Endothelial cell of umbilical vein (primary cell): ENCODE measurements at regions not wholly inside any gene's neighbourhood (a gene's known extent, or its start where the extent isn't known, plus 50 kb on each side); places are given as distances from the start of the nearest gene placed in this dataset.

Source experiments
- BruUV-seq: library from RNA; stranded (reverse); fragments of 400-500 nt; replicated peaks from 2 replicates; lab custom pipeline; 2021; lab: Mats Ljungman, UMichigan
- CTCF ChIA-PET: fragments of 300-600, 350-600 bp; sonication (Branson Sonifier 250); formaldehyde crosslinking; loops from one replicate; lab custom pipeline; 2021; ENCODE audit warnings: antibody characterized with exemption, inconsistent platforms; lab: Charles Lee
- POLR2A ChIA-PET: fragments of 300-600, 350-600 bp; sonication (Branson Sonifier 250); formaldehyde crosslinking; loops from one replicate; lab custom pipeline; 2021; ENCODE audit warnings: antibody characterized with exemption, inconsistent platforms; lab: Charles Lee
- DNase-seq: peaks from one replicate; pipeline ENCODE4 v3.0.0-alpha.2; 2011; ENCODE audit warnings: low read depth, low spot score
- FAIRE-seq: peaks from 2 replicates; lab custom pipeline; 2011; peaks lifted over from hg19 to GRCh38; lab: Jason Lieb, UNC
- H2AFZ ChIP-seq: 2 replicates; pipeline ENCODE4 v1.6.0; 2012; ENCODE audit warnings: low read depth, low read length, control low read depth, inconsistent platforms
- H3K27ac ChIP-seq: 2 replicates; pipeline ENCODE4 v1.5.1; 2011; ENCODE audit warnings: low read depth, mild to moderate bottlenecking, control low read depth, low read length, moderate library complexity; ENCODE audit not compliant: insufficient read depth
- H3K27me3 ChIP-seq, 2 experiments: 2 replicates each; pipeline versions ENCODE4 v1.6.0 to v1.6.1; 2011; ENCODE audit warnings: low read length in 2 of 2, mixed read lengths in 1 of 2; ENCODE audit not compliant: control insufficient read depth in 2 of 2, insufficient read depth in 2 of 2
- H3K36me3 ChIP-seq, 2 experiments: 2 replicates in 1 of 2; 3 replicates in 1 of 2; pipeline ENCODE4 v1.5.1; 2011; ENCODE audit warnings: low read length in 2 of 2, mild to moderate bottlenecking in 1 of 2, moderate library complexity in 1 of 2; ENCODE audit not compliant: control insufficient read depth in 2 of 2, insufficient read depth in 2 of 2; ENCODE audit errors: extremely low read depth in 1 of 2
- H3K4me1 ChIP-seq: 3 replicates; pipeline ENCODE4 v1.5.1; 2011; ENCODE audit warnings: mild to moderate bottlenecking, low read length; ENCODE audit not compliant: control insufficient read depth, insufficient read depth; ENCODE audit errors: extremely low read depth
- H3K4me2 ChIP-seq: 2 replicates; pipeline ENCODE4 v1.6.1; 2011; ENCODE audit warnings: low read length, control low read depth, mixed read lengths; ENCODE audit not compliant: insufficient read depth
- H3K4me3 ChIP-seq, 3 experiments: fragments of 200-600 bp in 1 of 3; sonication (generic), shearing (Covaris generic) in 1 of 3; replicated peaks in 1 of 3; 2 replicates each; pipeline ENCODE4 v1.5.1; 2011 to 2016; ENCODE audit warnings: control low read depth in 3 of 3, low read length in 3 of 3, mild to moderate bottlenecking in 2 of 3, inconsistent platforms in 1 of 3, low read depth in 1 of 3, moderate library complexity in 1 of 3; ENCODE audit not compliant: insufficient read depth in 1 of 3
- H3K79me2 ChIP-seq: 2 replicates; pipeline ENCODE4 v1.6.0; 2012; ENCODE audit warnings: low read length, inconsistent platforms; ENCODE audit not compliant: control insufficient read depth, insufficient read depth
- H3K9ac ChIP-seq: replicated peaks from 2 replicates; pipeline ENCODE3; 2011; ENCODE audit warnings: low read length, control low read depth; ENCODE audit not compliant: insufficient read depth; ENCODE audit errors: extremely low read depth
- H3K9me1 ChIP-seq: replicated peaks from 3 replicates; pipeline ENCODE4 v1.6.0; 2011; ENCODE audit warnings: mild to moderate bottlenecking, low read length; ENCODE audit not compliant: control insufficient read depth, insufficient read depth; ENCODE audit errors: extremely low read depth
- H3K9me3 ChIP-seq: replicated peaks from 2 replicates; pipeline ENCODE4 v1.5.1; 2012; ENCODE audit warnings: low read length, inconsistent platforms; ENCODE audit not compliant: control insufficient read depth, insufficient read depth
- H4K20me1 ChIP-seq: replicated peaks from 2 replicates; pipeline ENCODE3; 2011; ENCODE audit warnings: mild to moderate bottlenecking, low read length; ENCODE audit not compliant: control insufficient read depth, insufficient read depth; ENCODE audit errors: extremely low read depth
- EZH2 ChIP-seq: IDR thresholded peaks from 2 replicates; pipeline ENCODE4 v1.6.1; 2012; ENCODE audit warnings: borderline replicate concordance, low read depth, mild to moderate bottlenecking, moderate library complexity, low read length, inconsistent platforms; ENCODE audit not compliant: severe bottlenecking
- FOS ChIP-seq: IDR thresholded peaks from 2 replicates; pipeline ENCODE4 v1.6.1; 2011; ENCODE audit warnings: mild to moderate bottlenecking, low read length, moderate library complexity, borderline replicate concordance; ENCODE audit not compliant: insufficient read depth
- GATA2 ChIP-seq: IDR thresholded peaks from 2 replicates; pipeline ENCODE4 v1.7.0; 2011; ENCODE audit warnings: low read depth, mild to moderate bottlenecking, moderate library complexity, mixed read lengths, low read length; ENCODE audit not compliant: insufficient read length, insufficient read depth
- MYC ChIP-seq: IDR thresholded peaks from one replicate; pipeline ENCODE4 v1.6.1; 2011; ENCODE audit warnings: mild to moderate bottlenecking, low read depth, low read length
- dilution Hi-C: fragments of 300-500 bp; cut with MboI; formaldehyde crosslinking; loops from one replicate; pipeline ENCODE4 v1.15.0; 2019; ENCODE audit warnings: low sequenced_read_pairs; ENCODE audit not compliant: extremely low pct_ligation_motif_present
- intact Hi-C: fragments of 100-400 bp; cut with micrococcal nuclease; formaldehyde crosslinking; loops from one replicate; pipeline ENCODE4 v1.10.0; 2022

DNA sequence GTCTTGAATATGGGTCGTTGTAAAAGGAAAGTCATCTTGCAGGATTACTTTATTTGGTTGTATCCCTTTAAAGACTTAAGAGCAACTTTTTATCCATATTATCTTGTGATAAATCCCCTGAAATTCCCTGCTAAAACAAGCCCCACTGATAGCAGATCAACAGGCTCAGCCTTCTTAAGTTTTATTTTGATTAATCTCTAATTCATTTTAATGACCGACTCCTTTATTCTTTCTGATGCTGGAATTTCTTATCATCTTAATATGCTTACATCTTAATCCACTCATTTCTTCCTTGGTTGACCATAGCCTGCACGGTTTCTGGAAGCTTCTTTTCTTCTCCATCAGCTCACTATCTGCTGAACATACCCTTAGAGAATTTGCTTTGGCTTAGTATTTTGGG, 188.5 kb upstream of the CCDC68 start:
- TF ChIP-seq EZH2: no peak
- no peak for TF ChIP-seq FOS
- H3K79me2 ChIP-seq: no peaks in the 10 kb centered on the region
- FAIRE-seq (no peak), DNase-seq (no peak)
- no peaks in the 10 kb centered on the region for H3K9me1 ChIP-seq
- no peak overlapping the region for H2AFZ ChIP-seq
- H3K9me3 ChIP-seq: no peaks in the 10 kb centered on the region
- ChIA-PET CTCF (interaction anchor here (1.6 kb wide), 1 partner anchor 37 kb away, joined by 5 read pairs; no protein-coding TSS in a partner anchor), POLR2A (no interaction called here)
- H3K4me2 ChIP-seq: no peak overlapping the region
- dilution Hi-C loops (no loop called here), intact Hi-C loops (no loop called here)
- no peaks in the 10 kb centered on the region for H3K36me3 ChIP-seq
- H3K9ac ChIP-seq: no peak overlapping the region
- H4K20me1 ChIP-seq: no peaks in the 10 kb centered on the region
- BruUV-seq: no TSS peak
- no peaks in the 10 kb centered on the region for H3K4me1 ChIP-seq
- no peak overlapping the region for H3K4me3 ChIP-seq
- H3K27me3 ChIP-seq: peaks cover 0 to 10% of the 10 kb centered on the region in 2 experiments
- H3K27ac ChIP-seq: no peak overlapping the region

DNA sequence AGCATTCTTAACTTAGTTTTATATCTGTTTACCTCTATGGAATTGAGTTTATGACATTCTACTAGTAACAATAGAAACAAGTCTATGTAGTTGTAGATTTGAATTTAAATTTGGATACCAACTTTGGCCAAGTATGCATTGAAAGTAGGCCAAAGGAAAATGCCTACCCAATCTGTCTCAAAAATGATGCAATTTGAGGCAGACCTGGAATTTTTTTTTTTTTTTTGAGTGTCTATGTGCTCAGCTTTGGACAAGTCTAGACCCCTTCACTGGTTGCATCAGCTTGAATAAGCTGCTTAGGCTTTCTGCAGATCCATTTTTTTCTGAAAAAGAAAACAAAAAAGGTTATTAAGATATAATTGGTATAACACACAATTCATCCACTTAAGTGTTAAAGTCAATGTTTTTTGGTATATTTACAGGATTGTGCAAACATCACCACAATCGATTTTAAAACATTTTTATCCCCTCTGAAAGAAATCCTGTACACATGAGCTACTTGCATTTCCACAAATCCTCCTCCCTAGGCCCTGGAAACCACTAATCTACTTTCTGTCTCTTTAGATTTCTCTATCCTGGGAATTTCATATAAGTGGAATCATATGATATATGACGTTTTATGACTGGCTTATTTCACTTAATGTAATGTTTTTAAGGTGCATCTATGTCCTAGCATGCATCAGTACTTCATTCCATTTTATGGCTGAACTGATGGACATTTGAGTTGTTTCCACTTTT, 185.1 kb upstream of the CCDC68 start:
- H3K36me3 ChIP-seq: no peaks in the 10 kb centered on the region
- H3K27ac ChIP-seq: no peak overlapping the region
- BruUV-seq: no TSS peak
- no peaks in the 10 kb centered on the region for H3K9me3 ChIP-seq
- no peak for DNase-seq
- no peaks in the 10 kb centered on the region for H3K4me1 ChIP-seq
- TF ChIP-seq MYC (no peak), GATA2 (no peak)
- no peak overlapping the region for H3K4me3 ChIP-seq
- H3K4me2 ChIP-seq: no peak overlapping the region
- ChIA-PET POLR2A (no interaction called here), CTCF (no interaction called here)
- peaks cover 0 to 3% of the 10 kb centered on the region in 2 experiments for H3K27me3 ChIP-seq
- H3K9me1 ChIP-seq: no peaks in the 10 kb centered on the region
- intact Hi-C loops (no loop called here), dilution Hi-C loops (no loop called here)
- no peak overlapping the region for H2AFZ ChIP-seq
- FAIRE-seq: no peak
- no peak overlapping the region for H3K9ac ChIP-seq
- H4K20me1 ChIP-seq: no peaks in the 10 kb centered on the region
- no peaks in the 10 kb centered on the region for H3K79me2 ChIP-seq
